ENCODE measurements at regions not wholly inside any gene's neighbourhood (a gene's known extent, or its start where the extent isn't known, plus 50 kb on each side); places are given as distances from the start of the nearest gene placed in this dataset.

GRCh38 chr7:142590830-142591457 is 158.3 kb upstream of the PRSS1 start:
- in situ Hi-C loops (cut with HindIII; ENCODE audit: extremely low pct_ligation_motif_present, low pct_unique_long_range_greater_than_20kb), result no loop called here
- no TSS peak for BruUV-seq (replicated peaks)
- WGBS (ENCODE audit: low lambda C conversion rate), result 0% methylated on average over 2 of the region's 2 CpGs

More at GRCh38 chr7:142590830-142591457, 158.3 kb upstream of the PRSS1 start:
- DNase-seq (ENCODE audit: low spot score) (no peak), FAIRE-seq (no peak), ATAC-seq (no peak)
- no peak overlapping the region for H3K4me2 ChIP-seq (ENCODE audit: low read depth, low read length)
- no peak overlapping the region for H3K9ac ChIP-seq (ENCODE audit: insufficient read depth, low read depth, low read length)
- ChIA-PET CTCF (ENCODE audit: low intra/inter-chr PET ratio, low total read pairs) (no interaction called here), POLR2A (no interaction called here)
- no peak overlapping the region for H3K27ac ChIP-seq (ENCODE audit: extremely low read length, insufficient read depth, low read length)
- H3K79me2 ChIP-seq (ENCODE audit: insufficient read depth, low read length), result no peaks in the 10 kb centered on the region
- H4K20me1 ChIP-seq (ENCODE audit: insufficient read depth, low read length), result no peaks in the 10 kb centered on the region
- TF ChIP-seq MYPOP (CRISPR knock-in tag; IDR thresholded peaks at IDR 0.05) (no peak), MIER3 (CRISPR knock-in tag; IDR thresholded peaks at IDR 0.05; ENCODE audit: borderline replicate concordance) (no peak), MED13 (CRISPR knock-in tag; IDR thresholded peaks at IDR 0.05) (no peak), ZNF691 (CRISPR knock-in tag; IDR thresholded peaks at IDR 0.05; ENCODE audit: borderline replicate concordance, low read depth) (no peak), DPF2 (CRISPR knock-in tag; IDR thresholded peaks at IDR 0.05; ENCODE audit: borderline replicate concordance, low read depth) (no peak), ZNF567 (CRISPR knock-in tag; IDR thresholded peaks at IDR 0.05; ENCODE audit: borderline replicate concordance) (no peak), ZNF513 (CRISPR knock-in tag; conservative IDR thresholded peaks at IDR 0.05) (no peak), BCL3 (CRISPR knock-in tag; IDR thresholded peaks at IDR 0.05) (no peak), SP140L (CRISPR knock-in tag; IDR thresholded peaks at IDR 0.05; ENCODE audit: borderline replicate concordance) (no peak), ZNF878 (CRISPR knock-in tag; IDR thresholded peaks at IDR 0.05) (no peak), DMAP1 (CRISPR knock-in tag; IDR thresholded peaks at IDR 0.05) (no peak), HDAC2 (CRISPR knock-in tag; IDR thresholded peaks at IDR 0.05) (no peak), PBX3 (CRISPR knock-in tag; IDR thresholded peaks at IDR 0.05; ENCODE audit: borderline replicate concordance) (no peak)
- H3K4me3 ChIP-seq (replicated peaks in 1 of 3; ENCODE audit: insufficient read depth in 1 of 3, low read depth in 2 of 3, low read length in 3 of 3), result no peak overlapping the region
- intact Hi-C loops (cut with micrococcal nuclease; ENCODE audit: unreplicated experiment), result no loop called here
- no peaks in the 10 kb centered on the region for H3K9me3 ChIP-seq (ENCODE audit: low read length)
- H2AFZ ChIP-seq (ENCODE audit: low read length), result no peak overlapping the region
- no peaks in the 10 kb centered on the region for H3K36me3 ChIP-seq (replicated peaks in 1 of 2; ENCODE audit: control insufficient read depth in 1 of 2, insufficient read depth in 2 of 2, low read length in 2 of 2)
- no peaks in the 10 kb centered on the region for H3K27me3 ChIP-seq (ENCODE audit: control insufficient read depth in 1 of 2, insufficient read depth in 2 of 2, low read length in 2 of 2)
- no peaks in the 10 kb centered on the region for H3K4me1 ChIP-seq (ENCODE audit: insufficient read depth, low read length)
